Sigmoid colon (tissue), 6 donors: ENCODE measurements at regions not wholly inside any gene's neighbourhood (a gene's known extent, or its start where the extent isn't known, plus 50 kb on each side); places are given as distances from the start of the nearest gene placed in this dataset.

Experiments used
- DNase-seq: peaks from one replicate; pipeline ENCODE4 v3.0.0-alpha.2; 2019
- H3K27ac ChIP-seq, 4 donors: fragments of 200-600 bp; sonication (generic); one replicate each; pipeline ENCODE4 v1.5.1; 2016 to 2019; ENCODE audit warnings: mild to moderate bottlenecking in 1 of 4
- H3K27me3 ChIP-seq, 3 donors: fragments of 200-600 bp; sonication (generic); one replicate each; pipeline ENCODE4 v1.5.1; 2019; ENCODE audit warnings: mild to moderate bottlenecking in 1 of 3
- H3K36me3 ChIP-seq, 4 donors: fragments of 200-600 bp; sonication (generic); one replicate each; pipeline ENCODE4 v1.5.1; 2016 to 2019
- H3K4me1 ChIP-seq, 4 donors: fragments of 200-600 bp; sonication (generic); one replicate each; pipeline ENCODE4 v1.5.1; 2017 to 2019
- H3K4me3 ChIP-seq, 4 donors: fragments of 200-600 bp; sonication (generic); one replicate each; pipeline ENCODE4 v1.5.1; 2017 to 2019; ENCODE audit warnings: mild to moderate bottlenecking in 2 of 4, moderate library complexity in 1 of 4
- H3K9me3 ChIP-seq, 4 donors: fragments of 200-600 bp in 3 of 4; sonication (generic) in 3 of 4; one replicate each; pipeline versions ENCODE4 v1.5.1 to v1.6.1; 2013 to 2019
- EP300 ChIP-seq, 4 donors: sonication (generic); formaldehyde crosslinking; IDR thresholded peaks; one replicate each; pipeline ENCODE4 v1.6.1; 2017; ENCODE audit warnings: antibody characterized with exemption in 4 of 4
- POLR2A ChIP-seq, 2 donors: fragments of 450-650 bp; IDR thresholded peaks; one replicate each; pipeline ENCODE4 v1.6.1; 2016; ENCODE audit warnings: antibody characterized with exemption in 2 of 2, mild to moderate bottlenecking in 2 of 2, moderate library complexity in 2 of 2
- POLR2AphosphoS5 ChIP-seq, 4 donors: sonication (generic); formaldehyde crosslinking; IDR thresholded peaks; one replicate each; pipeline ENCODE4 v1.6.1; 2017; ENCODE audit warnings: antibody characterized with exemption in 4 of 4
- WGBS, 2 donors: extraction: QIAGEN DNeasy Blood & Tissue Kit; methylation state at CpG; one replicate each; pipeline ENCODE4 v1.1.7; 2013; 5-methylcytosine and 5-hydroxymethylcytosine counted together
- intact Hi-C: fragments of 100-400 bp; cut with DNase I; formaldehyde crosslinking; loops from one replicate; pipeline ENCODE4 v1.15.1; 2023
- TF ChIP-seq, protein P1 (sequence below), 4 experiments: fragments of 450-650 bp in 3 of 4; fragments of 200-600 bp in 1 of 4; IDR thresholded peaks; one replicate each; pipeline ENCODE4 v1.5.1; 2016 to 2019; ENCODE audit warnings: antibody characterized with exemption in 4 of 4, mild to moderate bottlenecking in 3 of 4, moderate library complexity in 2 of 4
- donor health status: healthy with polysubstance abuse.
- donor health status: healthy.

DNA sequence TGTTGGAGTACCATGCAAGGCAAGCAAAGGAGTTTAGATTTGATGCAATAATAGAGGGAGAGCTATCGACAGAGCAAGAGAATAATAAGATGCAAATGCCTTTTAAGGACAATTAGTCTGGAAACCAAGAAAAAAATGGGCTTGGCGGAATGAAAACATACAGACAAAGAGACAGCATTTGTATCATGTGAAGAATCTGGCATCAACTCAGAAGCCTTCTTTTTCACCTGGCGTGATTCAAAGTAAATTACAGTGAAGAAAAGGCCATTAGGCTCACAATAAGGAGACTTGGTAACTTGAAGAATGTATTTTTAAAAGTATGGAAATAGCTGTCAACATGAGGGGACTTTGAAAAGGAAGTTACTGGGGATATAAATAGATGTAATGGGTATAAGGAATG, 521.2 kb upstream of the GOLIM4 start:
- no peak for DNase-seq
- intact Hi-C loops: no loop called here
- H3K4me3 ChIP-seq: no peak overlapping the region
- no peaks in the 10 kb centered on the region for H3K27me3 ChIP-seq
- WGBS, 2 donors: 80 to 82% methylated on average over 3 of the region's 3 CpGs
- no peak overlapping the region for H3K27ac ChIP-seq
- TF ChIP-seq, protein P1, sequence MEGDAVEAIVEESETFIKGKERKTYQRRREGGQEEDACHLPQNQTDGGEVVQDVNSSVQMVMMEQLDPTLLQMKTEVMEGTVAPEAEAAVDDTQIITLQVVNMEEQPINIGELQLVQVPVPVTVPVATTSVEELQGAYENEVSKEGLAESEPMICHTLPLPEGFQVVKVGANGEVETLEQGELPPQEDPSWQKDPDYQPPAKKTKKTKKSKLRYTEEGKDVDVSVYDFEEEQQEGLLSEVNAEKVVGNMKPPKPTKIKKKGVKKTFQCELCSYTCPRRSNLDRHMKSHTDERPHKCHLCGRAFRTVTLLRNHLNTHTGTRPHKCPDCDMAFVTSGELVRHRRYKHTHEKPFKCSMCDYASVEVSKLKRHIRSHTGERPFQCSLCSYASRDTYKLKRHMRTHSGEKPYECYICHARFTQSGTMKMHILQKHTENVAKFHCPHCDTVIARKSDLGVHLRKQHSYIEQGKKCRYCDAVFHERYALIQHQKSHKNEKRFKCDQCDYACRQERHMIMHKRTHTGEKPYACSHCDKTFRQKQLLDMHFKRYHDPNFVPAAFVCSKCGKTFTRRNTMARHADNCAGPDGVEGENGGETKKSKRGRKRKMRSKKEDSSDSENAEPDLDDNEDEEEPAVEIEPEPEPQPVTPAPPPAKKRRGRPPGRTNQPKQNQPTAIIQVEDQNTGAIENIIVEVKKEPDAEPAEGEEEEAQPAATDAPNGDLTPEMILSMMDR (IDR thresholded peaks at IDR 0.05): no peak
- TF ChIP-seq POLR2A (IDR thresholded peaks at IDR 0.05) (no peak), EP300 (IDR thresholded peaks at IDR 0.05) (no peak), POLR2AphosphoS5 (IDR thresholded peaks at IDR 0.05) (no peak)
- no peaks in the 10 kb centered on the region for H3K9me3 ChIP-seq
- no peaks in the 10 kb centered on the region for H3K4me1 ChIP-seq
- H3K36me3 ChIP-seq: no peaks in the 10 kb centered on the region

DNA sequence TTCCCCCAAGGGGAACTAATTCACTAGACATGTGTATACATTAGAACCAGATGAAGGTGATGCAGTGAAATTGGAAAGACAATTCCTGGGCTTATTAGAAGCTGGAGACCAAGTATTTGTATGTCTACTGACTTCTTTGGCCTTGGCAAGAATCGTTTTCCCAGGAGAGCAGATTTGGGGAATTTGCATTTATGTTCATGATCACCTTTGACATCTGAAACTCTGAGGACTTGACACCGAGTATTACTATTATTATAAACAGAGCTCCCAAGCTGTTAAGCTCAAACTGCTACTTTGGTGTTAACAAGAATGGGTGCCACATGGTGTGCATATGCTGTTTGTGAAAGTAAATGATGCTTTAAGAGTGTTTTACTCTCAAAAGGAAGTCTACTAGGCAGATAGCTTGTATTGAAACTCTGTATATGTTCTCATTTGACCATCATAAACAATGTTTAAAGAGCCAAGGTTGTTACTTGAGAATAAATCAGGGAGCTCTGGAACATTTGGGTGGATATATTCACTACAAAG, 519.8 kb upstream of the GOLIM4 start:
- 50 to 57% methylated on average over 2 of the region's 2 CpGs for WGBS, 2 donors
- no peak overlapping the region for H3K27ac ChIP-seq
- no peaks in the 10 kb centered on the region for H3K4me1 ChIP-seq
- no peaks in the 10 kb centered on the region for H3K9me3 ChIP-seq
- DNase-seq: no peak
- no peak overlapping the region for H3K4me3 ChIP-seq
- intact Hi-C loops: no loop called here
- H3K27me3 ChIP-seq: no peaks in the 10 kb centered on the region
- TF ChIP-seq EP300 (IDR thresholded peaks at IDR 0.05) (no peak), POLR2A (IDR thresholded peaks at IDR 0.05) (no peak), POLR2AphosphoS5 (IDR thresholded peaks at IDR 0.05) (no peak)
- TF ChIP-seq, protein P1 (IDR thresholded peaks at IDR 0.05): no peak
- no peaks in the 10 kb centered on the region for H3K36me3 ChIP-seq

DNA sequence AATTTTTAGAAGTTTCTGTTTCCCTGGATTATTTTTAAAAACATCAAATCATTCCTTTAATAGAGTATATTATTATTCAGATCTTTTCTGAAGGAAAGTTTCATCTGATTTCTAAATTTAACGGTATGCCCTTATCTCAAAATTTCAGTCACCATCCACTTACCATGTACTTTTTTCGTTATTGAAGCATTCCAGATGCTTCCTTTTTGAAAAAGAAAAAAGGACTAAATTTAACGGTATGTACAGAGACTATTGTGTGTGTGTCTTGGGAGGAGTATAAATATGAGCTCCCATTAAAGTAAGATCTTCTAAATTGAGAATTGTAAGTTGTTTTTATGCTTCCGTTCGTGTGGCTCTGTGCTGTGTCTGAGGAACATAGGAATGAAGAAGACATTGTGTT, 517.4 kb upstream of the GOLIM4 start:
- Histone ChIP-seq H3K27ac (no peak overlapping the region), H3K4me1 (no peaks in the 10 kb centered on the region), H3K27me3 (no peaks in the 10 kb centered on the region), H3K4me3 (no peak overlapping the region), H3K36me3 (no peaks in the 10 kb centered on the region), H3K9me3 (no peaks in the 10 kb centered on the region)
- intact Hi-C loops: no loop called here
- 46 to 79% methylated on average over 5 of the region's 5 CpGs for WGBS, 2 donors
- DNase-seq: no peak
- TF ChIP-seq POLR2AphosphoS5 (IDR thresholded peaks at IDR 0.05) (no peak), EP300 (IDR thresholded peaks at IDR 0.05) (no peak), POLR2A (IDR thresholded peaks at IDR 0.05) (no peak)
- TF ChIP-seq, protein P1 (IDR thresholded peaks at IDR 0.05): no peak

DNA sequence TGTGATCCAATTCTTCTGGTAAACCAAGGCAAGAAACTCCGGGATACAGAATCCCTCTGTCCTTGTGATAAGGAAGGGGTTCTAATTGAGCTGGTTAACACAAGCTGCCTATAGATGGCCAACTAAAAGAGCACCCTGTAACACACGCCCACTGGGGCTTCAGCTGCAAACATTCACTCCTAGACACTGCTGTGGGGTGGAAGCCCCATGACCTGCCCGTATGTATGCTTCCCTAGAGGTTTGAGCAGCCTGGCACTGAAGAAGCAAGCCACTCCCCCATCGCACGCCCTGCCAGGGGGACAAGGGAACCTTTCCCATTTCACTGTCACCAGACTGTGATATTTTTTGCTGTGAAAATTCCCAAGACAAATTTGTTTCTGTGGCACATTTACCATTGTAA, 516.9 kb upstream of the GOLIM4 start:
- Histone ChIP-seq H3K4me3 (no peak overlapping the region), H3K9me3 (no peaks in the 10 kb centered on the region), H3K27ac (no peak overlapping the region), H3K36me3 (no peaks in the 10 kb centered on the region), H3K27me3 (no peaks in the 10 kb centered on the region), H3K4me1 (no peaks in the 10 kb centered on the region)
- 59 to 81% methylated on average over 5 of the region's 5 CpGs for WGBS, 2 donors
- TF ChIP-seq POLR2AphosphoS5 (IDR thresholded peaks at IDR 0.05): no peak
- no peak for TF ChIP-seq POLR2A (IDR thresholded peaks at IDR 0.05)
- no peak for TF ChIP-seq EP300 (IDR thresholded peaks at IDR 0.05)
- TF ChIP-seq, protein P1 (IDR thresholded peaks at IDR 0.05): no peak
- no peak for DNase-seq
- intact Hi-C loops: no loop called here

DNA sequence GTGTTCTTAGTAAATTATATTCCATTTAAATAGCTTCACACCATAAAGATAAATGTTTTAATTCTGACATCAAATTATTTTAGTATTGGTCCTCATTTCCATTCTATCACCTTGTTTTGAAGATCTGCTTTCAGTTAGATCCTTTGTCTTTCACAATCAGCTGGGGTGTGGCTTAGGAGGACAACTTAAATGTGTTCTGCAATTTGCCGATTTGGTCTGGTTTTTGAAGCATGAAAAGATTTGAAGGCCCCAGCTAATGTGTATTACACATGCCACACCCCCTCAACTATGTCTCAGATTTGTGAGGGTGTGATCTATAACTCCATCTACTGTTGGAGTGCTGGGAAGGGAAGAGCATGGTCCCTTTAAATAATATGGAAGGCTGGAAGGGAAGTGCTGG, 516.1 kb upstream of the GOLIM4 start:
- TF ChIP-seq, protein P1 (IDR thresholded peaks at IDR 0.05): no peak
- TF ChIP-seq POLR2AphosphoS5 (IDR thresholded peaks at IDR 0.05) (no peak), POLR2A (IDR thresholded peaks at IDR 0.05) (no peak), EP300 (IDR thresholded peaks at IDR 0.05) (no peak)
- no peaks in the 10 kb centered on the region for H3K36me3 ChIP-seq
- intact Hi-C loops: no loop called here

More for the DNA sequence above, 516.1 kb upstream of the GOLIM4 start:
- DNase-seq: no peak
- Histone ChIP-seq H3K27ac (no peak overlapping the region), H3K4me1 (no peaks in the 10 kb centered on the region), H3K9me3 (no peaks in the 10 kb centered on the region), H3K27me3 (no peaks in the 10 kb centered on the region), H3K4me3 (no peak overlapping the region)
- WGBS, 2 donors: 84 to 85% methylated on average over 1 of the region's 1 CpG
